ENCODE measurements at regions not wholly inside any gene's neighbourhood (a gene's known extent, or its start where the extent isn't known, plus 50 kb on each side); places are given as distances from the start of the nearest gene placed in this dataset.

GRCh38 chr14:99001241-99001640 lies 270.8 kb downstream of the BCL11B start:
- DNase-seq (ENCODE audit: low spot score): no peak

- no peak for DNase-seq (ENCODE audit: low spot score)
Measured at GRCh38 chr14:99003646-99004045, 268.4 kb downstream of the BCL11B start.

GRCh38 chr14:99004112-99004511 lies 267.9 kb downstream of the BCL11B start:
- no peak for DNase-seq (ENCODE audit: low spot score)

GRCh38 chr14:99006276-99006675 lies 265.7 kb downstream of the BCL11B start:
- no peak for DNase-seq (ENCODE audit: low spot score)

- no peak for DNase-seq (ENCODE audit: low spot score)
Measured at GRCh38 chr14:99007795-99008194, 264.2 kb downstream of the BCL11B start.

- DNase-seq (ENCODE audit: low spot score): no peak
Measured at GRCh38 chr14:99009871-99010270, 262.1 kb downstream of the BCL11B start.

- no peak for DNase-seq (ENCODE audit: low spot score)
Measured at GRCh38 chr14:99011385-99011784, 260.6 kb downstream of the BCL11B start.

GRCh38 chr14:99012703-99013102 lies 259.3 kb downstream of the BCL11B start:
- DNase-seq (ENCODE audit: low spot score): no peak

- no peak for DNase-seq (ENCODE audit: low spot score)
Measured at GRCh38 chr14:99015833-99016232, 256.2 kb downstream of the BCL11B start.

GRCh38 chr14:99023371-99023770 lies 248.6 kb downstream of the BCL11B start:
- DNase-seq (ENCODE audit: low spot score): no peak

GRCh38 chr14:99024926-99025325 lies 247.1 kb downstream of the BCL11B start:
- no peak for DNase-seq (ENCODE audit: low spot score)

GRCh38 chr14:99025418-99025817 lies 246.6 kb downstream of the BCL11B start:
- DNase-seq (ENCODE audit: low spot score): no peak

- DNase-seq (ENCODE audit: low spot score): no peak
Measured at GRCh38 chr14:99026471-99026870, 245.5 kb downstream of the BCL11B start.

- DNase-seq (ENCODE audit: low spot score): no peak
Measured at GRCh38 chr14:99028041-99028440, 244.0 kb downstream of the BCL11B start.

GRCh38 chr14:99028521-99028920 lies 243.5 kb downstream of the BCL11B start:
- DNase-seq (ENCODE audit: low spot score): no peak

- no peak for DNase-seq (ENCODE audit: low spot score)
Measured at GRCh38 chr14:99029145-99029915, 242.7 kb downstream of the BCL11B start.

- DNase-seq (ENCODE audit: low spot score): no peak
Measured at GRCh38 chr14:99029916-99030305, 242.1 kb downstream of the BCL11B start.

GRCh38 chr14:99030454-99030853 lies 241.5 kb downstream of the BCL11B start:
- DNase-seq (ENCODE audit: low spot score): no peak

- DNase-seq (ENCODE audit: low spot score): no peak
Measured at GRCh38 chr14:99032759-99033158, 239.2 kb downstream of the BCL11B start.

GRCh38 chr14:99033951-99034350 lies 238.0 kb downstream of the BCL11B start:
- DNase-seq (ENCODE audit: low spot score): no peak

GRCh38 chr14:99034711-99035171 lies 237.3 kb downstream of the BCL11B start:
- no peak for DNase-seq (ENCODE audit: low spot score)

GRCh38 chr14:99035268-99035667 lies 236.7 kb downstream of the BCL11B start:
- DNase-seq (ENCODE audit: low spot score): peak; percentile 42

- DNase-seq (ENCODE audit: low spot score): peak; percentile 97
Measured at GRCh38 chr14:99035712-99036610, 236.0 kb downstream of the BCL11B start.

Measured in AG08396 (cell line).